ENCODE measurements at regions not wholly inside any gene's neighbourhood (a gene's known extent, or its start where the extent isn't known, plus 50 kb on each side); places are given as distances from the start of the nearest gene placed in this dataset.

GRCh38 chr4:29310252-29310651, 1409.9 kb upstream of the PCDH7 start:
- TF ChIP-seq, protein P1, sequence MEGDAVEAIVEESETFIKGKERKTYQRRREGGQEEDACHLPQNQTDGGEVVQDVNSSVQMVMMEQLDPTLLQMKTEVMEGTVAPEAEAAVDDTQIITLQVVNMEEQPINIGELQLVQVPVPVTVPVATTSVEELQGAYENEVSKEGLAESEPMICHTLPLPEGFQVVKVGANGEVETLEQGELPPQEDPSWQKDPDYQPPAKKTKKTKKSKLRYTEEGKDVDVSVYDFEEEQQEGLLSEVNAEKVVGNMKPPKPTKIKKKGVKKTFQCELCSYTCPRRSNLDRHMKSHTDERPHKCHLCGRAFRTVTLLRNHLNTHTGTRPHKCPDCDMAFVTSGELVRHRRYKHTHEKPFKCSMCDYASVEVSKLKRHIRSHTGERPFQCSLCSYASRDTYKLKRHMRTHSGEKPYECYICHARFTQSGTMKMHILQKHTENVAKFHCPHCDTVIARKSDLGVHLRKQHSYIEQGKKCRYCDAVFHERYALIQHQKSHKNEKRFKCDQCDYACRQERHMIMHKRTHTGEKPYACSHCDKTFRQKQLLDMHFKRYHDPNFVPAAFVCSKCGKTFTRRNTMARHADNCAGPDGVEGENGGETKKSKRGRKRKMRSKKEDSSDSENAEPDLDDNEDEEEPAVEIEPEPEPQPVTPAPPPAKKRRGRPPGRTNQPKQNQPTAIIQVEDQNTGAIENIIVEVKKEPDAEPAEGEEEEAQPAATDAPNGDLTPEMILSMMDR (IDR thresholded peaks at IDR 0.05; ENCODE audit: insufficient read depth, missing control alignments), result no peak
- DNase-seq (ENCODE audit: insufficient read length, low spot score) (no peak), FAIRE-seq (no peak)

DNA sequence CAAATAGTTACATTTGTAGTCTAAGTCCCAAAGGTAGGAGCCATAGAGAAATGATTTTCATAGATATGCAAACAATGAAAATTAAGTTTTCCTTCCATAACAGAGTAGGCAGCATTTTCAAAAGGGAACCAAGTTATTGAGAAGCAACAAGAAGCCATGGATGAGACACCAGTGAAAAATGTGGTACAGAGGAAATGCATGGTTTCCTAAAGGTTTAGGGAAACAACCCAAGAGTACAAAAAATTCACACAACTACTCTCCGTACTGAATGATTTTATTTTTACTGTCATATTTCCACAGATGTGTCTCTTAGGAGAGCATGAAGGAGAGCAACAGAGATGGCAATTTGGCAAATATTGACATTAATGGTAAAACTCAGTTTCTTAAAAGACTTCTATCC, 1408.9 kb upstream of the PCDH7 start:
- DNase-seq (ENCODE audit: insufficient read length, low spot score) (no peak), FAIRE-seq (no peak)
- TF ChIP-seq, protein P1 (IDR thresholded peaks at IDR 0.05; ENCODE audit: insufficient read depth, missing control alignments), result no peak

DNA sequence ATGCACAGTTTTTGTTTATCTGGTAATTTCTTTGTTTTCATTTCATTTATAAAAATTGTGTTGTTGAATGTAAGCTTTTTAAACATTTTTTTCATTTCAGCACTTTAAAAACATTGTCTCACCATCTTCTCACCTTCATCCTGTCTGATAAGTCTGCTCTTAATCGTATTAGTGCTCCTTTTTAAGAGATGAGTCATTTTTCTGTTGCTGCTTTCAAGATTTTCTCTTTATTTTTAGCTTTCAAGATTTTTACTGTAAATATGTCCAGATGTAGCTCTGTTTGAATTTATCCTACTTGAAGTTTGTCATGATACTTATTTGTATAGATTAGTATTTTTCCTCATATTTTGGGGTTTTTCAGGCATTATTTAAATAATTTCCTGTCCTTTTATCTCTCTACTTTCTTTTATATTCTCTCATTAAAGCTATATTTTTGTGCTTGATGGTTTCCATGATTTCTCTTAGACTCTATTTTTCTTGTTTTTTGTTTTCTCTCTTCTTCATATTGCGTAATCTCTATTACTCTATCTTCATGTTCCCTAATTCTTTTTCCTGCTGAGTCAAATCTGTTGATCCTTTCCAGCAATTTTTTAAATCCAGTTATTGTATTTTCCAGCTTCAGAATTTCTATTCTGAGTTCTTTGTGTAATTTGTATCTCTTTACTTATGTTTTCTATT, 1400.4 kb upstream of the PCDH7 start:
- no peak for FAIRE-seq
- DNase-seq (ENCODE audit: insufficient read length, low spot score), result no peak
- TF ChIP-seq, protein P1 (IDR thresholded peaks at IDR 0.05; ENCODE audit: insufficient read depth, missing control alignments), result no peak

DNA sequence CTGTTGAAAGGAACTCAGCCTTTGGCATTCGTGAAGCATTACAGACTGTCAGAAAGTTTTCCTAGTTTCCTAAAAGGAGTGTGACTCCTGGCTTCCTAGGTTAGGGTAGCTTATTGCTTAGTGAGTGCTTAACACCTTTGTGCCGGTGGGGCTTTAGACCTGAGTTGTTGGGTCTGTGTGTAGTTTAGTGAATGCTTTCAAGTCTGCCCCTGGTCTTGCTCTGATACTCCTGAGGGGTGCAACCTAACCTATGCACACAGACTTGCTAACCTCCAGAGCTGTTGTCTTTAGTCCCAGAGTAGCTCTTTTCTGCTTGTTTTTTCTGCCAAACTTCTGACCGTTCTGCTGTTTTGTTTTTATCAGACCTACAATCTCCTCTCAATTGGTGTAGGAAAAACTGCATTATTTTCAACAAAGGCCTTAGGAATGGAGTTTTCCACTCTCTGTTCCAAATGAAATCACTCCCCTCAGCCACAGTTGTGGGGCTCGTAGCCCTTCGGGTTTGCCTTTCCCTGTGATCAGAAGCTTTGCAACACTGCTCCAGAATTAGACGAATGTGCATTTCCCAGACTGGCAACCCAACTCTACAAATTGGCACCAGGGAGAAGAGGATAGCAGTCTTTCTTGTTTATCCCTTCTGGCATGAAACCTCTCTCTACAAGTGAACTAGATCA, 1399.1 kb upstream of the PCDH7 start:
- TF ChIP-seq, protein P1 (IDR thresholded peaks at IDR 0.05; ENCODE audit: insufficient read depth, missing control alignments), result no peak
- DNase-seq (ENCODE audit: insufficient read length, low spot score) (no peak), FAIRE-seq (no peak)

- FAIRE-seq, result no peak
Observed at GRCh38 chr4:29326004-29326403, 1394.2 kb upstream of the PCDH7 start.

DNA sequence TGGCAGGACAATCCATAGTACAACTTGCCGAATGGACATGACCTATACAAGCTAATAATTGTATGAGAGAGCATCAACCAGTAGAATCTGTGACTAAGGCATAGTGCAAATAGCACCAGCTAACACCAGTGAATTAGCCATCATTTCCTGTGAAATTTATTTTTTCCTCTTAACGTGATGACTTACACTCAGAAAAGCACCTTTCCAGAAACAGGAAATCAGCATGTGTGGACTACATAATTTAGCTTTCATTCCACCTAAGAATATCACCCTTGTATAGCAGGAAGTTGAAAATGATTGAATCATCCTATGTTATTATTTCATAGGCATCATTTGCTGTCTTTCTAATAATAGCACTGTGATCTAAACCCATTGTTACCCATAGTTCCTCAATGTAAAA, 1393.4 kb upstream of the PCDH7 start:
- TF ChIP-seq, protein P1 (IDR thresholded peaks at IDR 0.05; ENCODE audit: insufficient read depth, missing control alignments), result no peak
- DNase-seq (ENCODE audit: insufficient read length, low spot score) (no peak), FAIRE-seq (no peak)

More at GRCh38 chr4:29326004-29326403, 1394.2 kb upstream of the PCDH7 start:
- TF ChIP-seq, protein P1 (IDR thresholded peaks at IDR 0.05; ENCODE audit: insufficient read depth, missing control alignments), result no peak
- no peak for DNase-seq (ENCODE audit: insufficient read length, low spot score)

DNA sequence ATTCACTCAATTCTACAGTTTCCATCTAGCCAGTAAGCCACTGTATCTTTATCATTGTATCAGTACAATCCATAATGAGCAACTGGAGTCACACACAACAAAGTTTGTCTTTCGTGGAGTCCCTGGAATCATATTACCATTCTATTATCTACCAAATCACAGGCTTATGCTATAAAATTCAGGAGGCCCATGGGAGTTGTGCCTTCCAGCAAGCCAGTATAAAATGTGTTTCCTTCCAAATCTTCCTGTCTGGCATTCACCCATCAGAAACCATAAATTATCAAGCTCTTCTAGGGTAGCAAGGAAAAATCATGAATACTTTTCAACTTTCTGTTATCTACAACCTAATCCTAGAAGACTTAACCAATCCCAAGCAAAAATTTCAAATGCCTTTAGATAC, 1383.3 kb upstream of the PCDH7 start:
- DNase-seq (ENCODE audit: insufficient read length, low spot score), result no peak
- FAIRE-seq, result no peak
- TF ChIP-seq, protein P1 (IDR thresholded peaks at IDR 0.05; ENCODE audit: insufficient read depth, missing control alignments), result no peak
